CD4-positive, alpha-beta T cell treated with Interleukin-4 for 4 hours (primary cell): ENCODE measurements at regions not wholly inside any gene's neighbourhood (a gene's known extent, or its start where the extent isn't known, plus 50 kb on each side); places are given as distances from the start of the nearest gene placed in this dataset.
"Not testable (repeated sequence)": the region's sequence is repeated elsewhere in the genome, so short reads cannot be mapped to it uniquely, and the experiment has no call there.

Experiments used
- DNase-seq: peaks from one replicate; pipeline ENCODE4 v3.0.0-alpha.2; 2020

DNA sequence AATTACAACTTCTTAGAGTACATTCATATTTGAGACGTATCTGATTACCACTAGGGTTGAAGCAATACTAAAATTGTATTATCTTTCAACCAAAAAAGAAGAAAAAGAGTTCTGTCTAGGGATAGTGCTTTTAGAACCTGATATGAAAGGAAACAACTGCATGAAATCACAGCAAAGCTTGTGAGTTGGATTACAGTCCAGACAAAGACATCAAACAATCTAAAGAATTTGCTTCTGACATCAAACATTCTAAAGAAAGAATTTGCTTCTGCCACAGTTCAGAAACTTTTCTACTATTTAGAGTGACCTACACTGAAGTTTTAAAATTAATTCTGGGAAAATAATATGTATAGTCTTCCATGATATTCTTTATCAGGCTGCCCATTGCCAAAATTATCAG is 1141.1 kb upstream of the ACO1 start:
- no peak for DNase-seq

DNA sequence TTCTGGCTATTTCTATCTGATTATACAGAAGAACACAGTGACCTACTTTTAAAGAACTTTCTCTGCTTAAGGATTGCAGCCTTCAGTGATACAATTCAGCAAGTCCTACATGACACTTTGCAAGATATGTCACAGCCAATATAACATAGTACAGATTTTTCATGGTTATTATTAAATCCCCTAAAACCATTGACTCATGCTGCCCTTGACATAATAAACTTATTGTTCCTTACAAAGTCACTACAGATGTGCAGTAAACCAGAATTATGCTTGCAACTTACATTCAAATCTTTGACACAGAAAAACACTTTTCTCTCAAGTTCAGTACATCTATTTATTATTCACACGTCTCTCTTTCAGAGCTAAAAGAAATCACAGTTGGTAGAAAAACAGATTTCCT is 1136.3 kb upstream of the ACO1 start:
- DNase-seq = no peak

DNA sequence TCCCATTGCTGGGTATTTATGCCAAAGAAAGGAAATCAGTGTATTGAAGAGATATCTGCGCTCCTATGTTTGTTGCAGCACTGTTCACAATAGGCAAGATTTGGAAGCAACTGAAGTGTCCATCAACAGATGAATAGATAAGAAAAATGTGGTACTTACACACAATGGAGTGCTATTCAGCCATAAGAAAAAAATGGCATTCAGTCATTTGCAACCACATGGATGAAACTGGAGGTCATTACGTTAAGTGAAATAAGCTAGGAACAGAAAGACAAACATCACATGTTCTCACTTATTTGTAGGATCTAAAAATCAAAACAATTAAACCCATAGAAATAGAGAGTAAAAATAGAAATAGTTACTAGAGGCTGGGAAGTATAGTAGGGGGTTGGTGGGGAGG is 1133.1 kb upstream of the ACO1 start:
- no peak for DNase-seq

DNA sequence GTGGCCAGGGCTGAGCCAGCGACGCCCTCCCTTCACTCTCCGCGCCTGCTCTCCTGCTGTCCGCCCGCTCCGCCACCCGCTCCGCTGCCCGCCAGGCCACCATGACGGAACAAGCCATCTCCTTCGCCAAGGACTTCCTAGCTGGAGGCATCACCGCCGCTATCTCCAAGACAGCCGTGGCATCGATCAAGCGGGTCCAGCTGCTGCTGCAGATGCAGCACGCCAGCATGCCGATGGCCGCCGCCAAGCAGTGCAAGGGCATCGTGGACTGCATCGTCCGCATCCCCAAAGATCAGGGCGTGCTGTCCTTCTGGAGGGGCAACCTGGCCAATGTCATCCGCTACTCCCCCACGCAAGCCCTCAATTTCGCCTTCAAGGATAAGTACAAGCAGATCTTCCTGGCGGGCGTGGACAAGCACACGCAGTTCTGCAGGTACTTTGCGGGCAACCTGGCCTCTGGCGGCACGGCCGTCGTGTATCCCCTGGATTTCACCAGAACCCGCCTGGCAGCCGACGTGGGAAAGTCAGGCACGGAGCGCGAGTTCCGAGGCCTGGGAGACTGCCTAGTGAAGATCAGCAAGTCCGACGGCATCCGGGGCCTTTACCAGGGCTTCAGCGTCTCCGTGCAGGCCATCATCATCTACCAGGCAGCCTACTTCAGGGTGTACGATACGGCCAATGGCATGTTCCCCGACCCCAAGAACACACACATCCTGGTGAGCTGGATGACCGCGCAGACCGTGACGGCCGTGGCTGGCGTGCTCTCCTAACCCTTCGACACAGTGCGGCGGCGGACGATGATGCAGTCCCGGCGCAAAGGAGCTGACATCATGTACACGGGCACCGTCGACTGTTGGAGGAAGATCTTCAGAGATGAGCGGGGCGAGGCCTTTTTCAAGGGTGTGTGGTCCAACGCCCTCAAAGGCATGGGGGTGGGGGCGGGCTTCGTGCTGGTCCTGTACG is 1130.4 kb upstream of the ACO1 start:
- DNase-seq = no peak

DNA sequence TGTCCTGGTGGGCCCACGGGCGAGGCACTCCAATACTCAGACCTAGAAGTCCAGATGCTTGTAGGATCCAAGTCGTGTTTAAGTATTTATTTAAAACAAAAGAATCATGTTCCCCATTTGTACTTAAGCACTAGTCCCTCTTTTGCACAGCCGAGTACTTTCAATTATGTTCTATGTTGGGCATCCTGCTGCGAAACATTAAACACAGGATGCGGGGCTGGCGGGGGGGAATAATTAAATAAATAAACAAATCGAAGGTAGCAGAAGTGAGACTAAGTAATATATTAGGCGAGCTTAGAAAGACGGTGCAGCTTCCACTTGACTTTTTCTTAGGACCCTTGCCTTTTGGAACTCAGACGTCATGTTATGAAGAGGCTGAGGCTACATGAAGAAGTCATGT is 1129.2 kb upstream of the ACO1 start:
- no peak for DNase-seq

DNA sequence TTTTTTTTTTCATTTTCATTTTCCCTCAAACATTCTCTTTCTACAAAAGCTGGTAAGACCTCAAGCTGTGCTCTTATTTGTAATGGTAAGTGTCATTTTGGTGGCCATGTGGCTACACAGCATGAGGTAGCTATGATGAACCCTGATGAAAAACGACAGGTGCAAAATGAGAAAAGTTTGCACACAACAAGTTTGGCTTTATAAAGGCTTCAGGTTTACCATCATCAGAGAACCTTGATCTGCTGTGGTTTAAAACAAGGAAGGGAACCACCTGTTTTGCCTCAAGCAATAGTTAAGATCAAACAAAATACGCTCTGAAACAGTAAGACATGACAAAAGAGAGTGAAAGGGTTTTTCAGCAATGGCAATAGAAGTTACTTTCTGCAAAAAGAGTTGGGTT is 1124.6 kb upstream of the ACO1 start:
- peak; percentile 45 for DNase-seq

DNA sequence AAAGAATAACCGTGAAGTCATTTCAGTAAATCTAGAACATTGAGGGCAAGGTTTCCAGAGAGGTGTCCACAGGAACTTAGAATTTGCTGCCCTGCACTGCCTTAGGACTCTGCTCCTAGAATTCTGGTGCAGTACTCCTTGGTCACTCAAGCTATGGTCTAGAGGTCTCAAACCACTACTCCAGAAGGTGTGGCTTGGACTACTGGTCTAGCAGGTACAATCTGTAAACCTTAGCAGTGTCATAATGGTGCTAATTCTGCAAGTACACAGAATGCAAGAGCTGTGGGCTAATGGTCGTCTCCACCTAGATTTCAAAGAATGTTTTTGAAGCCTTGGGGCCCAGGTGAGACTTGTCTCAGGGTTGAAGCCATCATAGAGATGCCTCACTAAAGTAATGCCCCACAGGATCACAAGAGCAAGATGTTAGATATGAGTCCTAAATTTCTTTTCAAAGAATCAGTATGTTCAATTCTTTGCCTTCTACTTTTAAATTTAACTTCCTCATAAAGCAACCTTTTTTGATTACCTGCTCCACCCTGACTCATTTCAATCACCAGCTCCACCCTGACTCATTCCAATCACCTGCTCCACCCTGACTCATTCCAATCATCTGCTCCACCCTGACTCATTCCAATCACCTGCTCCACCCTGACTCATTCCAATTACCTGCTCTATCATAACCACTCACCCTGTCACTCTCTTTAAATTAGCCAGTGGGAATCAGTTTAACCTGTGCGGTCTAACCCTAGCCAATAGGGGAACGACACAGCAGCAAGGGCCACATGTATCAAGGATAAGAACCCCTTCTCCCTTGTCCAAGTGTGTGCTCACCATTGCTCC is 1111.8 kb upstream of the ACO1 start:
- DNase-seq = peak; percentile 13

DNA sequence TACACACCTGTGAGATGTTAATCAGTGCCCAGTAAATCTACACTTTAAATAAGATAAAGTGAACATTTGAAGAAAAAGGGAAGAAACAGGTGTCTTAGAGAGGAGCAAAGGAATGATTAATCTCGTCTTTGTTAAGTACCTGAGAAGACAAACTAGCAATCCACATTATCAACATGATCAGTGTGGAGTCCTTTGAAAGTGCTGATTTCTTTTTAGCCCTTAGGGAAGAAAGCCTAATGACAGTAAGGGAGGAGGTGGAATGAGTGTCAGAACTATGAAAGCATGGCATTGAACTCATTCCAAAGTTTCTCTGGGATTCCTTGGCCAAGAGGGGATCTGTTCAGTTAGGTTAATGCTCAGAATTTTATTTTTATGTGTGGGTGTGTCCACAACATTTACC is 1109.0 kb upstream of the ACO1 start:
- no peak for DNase-seq

DNA sequence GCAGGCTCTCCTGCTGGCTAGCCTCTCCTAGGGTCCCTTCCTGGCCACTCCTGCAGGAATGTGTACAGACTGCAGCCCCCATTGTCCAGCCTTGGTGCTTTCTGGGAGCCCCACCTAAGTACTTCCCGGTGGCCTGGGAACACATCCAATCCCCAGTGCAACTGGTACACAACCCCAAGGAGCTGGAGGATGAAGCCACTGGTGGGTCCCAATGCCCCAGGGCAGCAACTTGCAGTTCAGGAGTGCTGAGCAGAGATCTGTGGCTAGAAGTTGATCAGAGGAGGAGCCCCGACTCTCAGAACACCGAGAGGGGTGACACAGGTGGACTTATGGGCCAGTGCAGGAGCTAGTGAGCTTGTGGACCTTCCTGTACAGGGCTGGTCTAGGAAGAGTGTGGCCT is 1093.7 kb upstream of the ACO1 start:
- DNase-seq = no peak

DNA sequence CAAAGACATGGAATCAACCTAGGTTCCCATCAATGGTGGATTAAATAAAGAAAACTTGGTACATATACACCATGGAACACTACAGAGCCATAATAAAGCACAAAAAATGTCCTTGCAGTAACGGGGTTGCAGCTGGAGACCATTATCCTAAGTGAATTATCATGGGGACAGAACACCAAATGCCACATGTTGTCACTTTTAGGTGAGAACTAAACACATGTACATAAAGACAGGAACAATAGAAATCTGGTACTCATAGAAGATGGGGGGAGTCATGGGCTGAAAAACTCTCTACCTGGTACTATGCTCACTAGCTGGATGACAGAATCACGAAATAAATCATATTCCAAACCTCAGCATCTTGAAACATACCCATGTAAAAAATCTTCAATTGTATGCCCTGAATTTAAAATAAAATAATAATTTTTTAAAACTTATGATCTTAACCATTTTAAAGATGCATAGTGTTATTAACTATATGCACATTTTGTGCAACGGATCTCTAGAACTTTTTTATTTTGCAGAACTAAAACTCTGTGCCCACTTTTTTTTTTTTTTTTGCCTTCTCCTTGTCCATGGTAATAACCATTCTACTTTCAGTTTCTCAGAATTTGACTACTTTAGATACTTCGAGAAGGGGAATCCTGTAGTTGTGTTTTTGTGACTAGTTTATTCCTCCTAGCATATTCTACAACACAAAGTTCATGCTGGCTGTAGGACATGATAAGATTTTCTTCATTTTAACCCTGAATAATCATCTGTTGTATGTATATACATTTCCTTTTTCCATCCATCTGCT is 1081.6 kb upstream of the ACO1 start:
- DNase-seq = no peak

DNA sequence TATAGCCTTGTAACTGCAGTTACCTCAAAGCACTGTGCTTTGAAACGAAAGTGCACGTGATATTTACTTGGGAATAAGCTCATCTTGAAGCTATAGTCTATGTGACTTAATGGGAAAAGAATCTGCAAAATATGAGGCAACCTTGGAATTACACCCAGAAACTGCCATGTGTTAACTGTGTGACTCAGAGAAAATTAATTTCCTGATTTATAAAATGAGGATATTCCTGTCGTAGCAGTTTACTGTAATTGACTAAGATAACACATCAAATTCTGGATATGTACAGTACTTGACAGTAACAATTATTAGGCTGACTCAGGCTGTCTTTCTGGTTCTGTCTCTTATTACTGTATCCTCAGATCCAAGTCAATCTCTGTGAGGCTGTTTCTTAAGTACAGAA is 1079.9 kb upstream of the ACO1 start:
- DNase-seq = no peak

DNA sequence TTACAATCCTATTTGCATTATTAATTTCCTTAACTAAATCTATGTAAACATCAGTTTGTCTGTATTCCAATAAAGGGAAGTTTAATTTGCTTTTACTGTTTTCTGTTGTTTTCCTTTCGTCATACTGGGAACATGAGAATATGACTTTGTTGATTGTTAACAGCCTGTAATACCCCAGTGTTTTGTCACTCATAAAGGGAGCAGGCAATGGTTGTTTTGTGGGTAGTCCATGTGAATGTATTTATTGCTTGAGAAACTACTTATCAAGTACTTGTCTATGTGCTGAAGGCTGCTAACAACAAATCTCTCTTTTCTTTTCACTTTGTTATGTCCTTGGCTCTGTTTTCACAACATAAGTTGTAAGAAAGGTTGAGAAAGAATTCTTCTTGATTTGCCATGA is 1070.2 kb upstream of the ACO1 start:
- no peak for DNase-seq

DNA sequence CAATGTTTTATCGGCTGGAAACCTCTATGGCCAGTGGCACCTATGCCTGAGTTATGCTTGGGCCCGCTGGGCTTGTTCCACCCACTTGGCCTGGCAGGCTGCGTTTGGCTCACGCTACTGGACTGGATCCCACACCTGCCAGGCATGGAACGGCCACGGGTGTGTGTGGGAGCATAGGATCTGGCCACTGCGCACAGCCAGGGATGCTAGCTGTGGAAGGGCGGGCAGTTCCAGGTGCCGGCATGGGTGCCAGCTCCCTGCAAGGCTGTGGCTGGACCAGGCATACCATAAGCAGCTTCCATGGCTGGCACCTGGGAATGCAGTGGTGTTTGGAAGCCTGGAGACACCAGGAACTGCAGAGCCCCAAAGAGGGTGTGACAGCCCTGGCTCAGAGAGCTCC is 1063.9 kb upstream of the ACO1 start:
- DNase-seq = no peak

DNA sequence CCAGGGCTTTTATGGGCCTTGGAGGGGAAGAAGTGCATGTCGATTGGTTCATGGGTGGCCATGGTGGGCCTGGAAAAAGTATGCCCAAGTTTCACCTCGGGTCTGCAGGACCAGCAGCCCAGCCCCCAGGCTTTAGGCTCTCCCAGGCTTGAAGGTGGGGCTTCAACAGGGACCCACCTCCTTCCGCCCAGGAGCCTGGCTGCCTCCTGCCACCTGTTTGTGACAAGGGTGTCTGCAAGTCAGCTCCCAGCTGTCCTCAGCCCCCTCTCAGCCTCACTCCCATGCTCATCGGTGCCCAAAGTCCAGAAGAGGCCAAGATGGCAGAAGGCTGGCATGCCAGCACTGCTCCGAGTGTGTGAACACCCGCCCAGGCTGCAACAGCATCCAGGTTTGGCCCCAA is 1063.2 kb upstream of the ACO1 start:
- no peak for DNase-seq

DNA sequence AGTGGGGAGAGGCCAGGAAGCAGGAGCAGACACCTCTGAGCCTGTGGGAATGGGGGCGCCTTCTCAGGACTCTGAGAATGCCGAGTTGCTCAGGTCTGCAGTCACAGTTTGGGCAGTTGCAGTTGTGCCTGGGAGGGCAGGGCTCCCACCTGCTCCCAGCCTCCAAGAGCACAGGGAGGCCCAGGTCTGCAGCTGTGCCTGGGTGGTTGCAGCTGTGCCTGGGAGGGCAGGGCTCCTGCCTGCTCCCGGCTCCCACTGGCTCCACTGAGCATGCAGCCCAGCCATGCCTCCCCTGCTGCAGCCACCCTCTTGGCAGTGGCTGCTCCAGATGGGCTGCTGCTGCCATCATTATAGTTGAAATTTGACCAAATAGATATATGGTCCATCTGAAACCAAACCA is 1062.8 kb upstream of the ACO1 start:
- no peak for DNase-seq

DNA sequence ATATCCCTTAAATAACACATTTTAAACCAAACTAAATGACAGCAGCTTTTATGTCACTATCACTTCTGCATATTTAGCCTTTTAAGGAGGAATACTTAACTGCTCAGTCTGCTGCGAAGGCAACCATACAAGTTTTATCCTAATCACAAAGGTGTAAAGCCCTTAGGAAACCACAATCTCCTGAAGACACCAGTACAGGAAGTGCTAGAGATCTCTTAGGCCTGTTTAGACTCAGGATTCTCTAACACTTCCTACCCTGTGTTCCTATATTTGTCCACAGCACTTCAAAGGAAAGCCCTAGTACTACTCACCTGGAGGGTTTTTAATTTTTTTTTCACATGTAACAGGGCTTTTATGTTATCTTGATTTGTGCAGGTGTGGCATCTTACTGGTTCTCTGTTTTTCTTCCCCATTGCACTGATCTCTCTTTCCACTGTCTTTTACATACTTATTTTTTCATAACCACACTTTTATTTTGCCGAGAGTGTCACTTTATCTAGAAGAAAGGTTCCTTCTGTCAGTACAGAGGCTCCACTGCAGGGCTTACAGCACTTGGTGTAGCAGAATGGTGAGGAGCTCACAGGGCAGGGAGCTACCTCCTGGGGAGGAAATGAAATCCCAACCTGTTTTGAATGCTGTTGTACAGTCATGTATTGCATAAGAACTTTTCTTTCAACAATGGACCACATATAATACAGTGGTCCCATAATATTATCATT is 1060.6 kb upstream of the ACO1 start:
- peak; percentile 35 for DNase-seq

DNA sequence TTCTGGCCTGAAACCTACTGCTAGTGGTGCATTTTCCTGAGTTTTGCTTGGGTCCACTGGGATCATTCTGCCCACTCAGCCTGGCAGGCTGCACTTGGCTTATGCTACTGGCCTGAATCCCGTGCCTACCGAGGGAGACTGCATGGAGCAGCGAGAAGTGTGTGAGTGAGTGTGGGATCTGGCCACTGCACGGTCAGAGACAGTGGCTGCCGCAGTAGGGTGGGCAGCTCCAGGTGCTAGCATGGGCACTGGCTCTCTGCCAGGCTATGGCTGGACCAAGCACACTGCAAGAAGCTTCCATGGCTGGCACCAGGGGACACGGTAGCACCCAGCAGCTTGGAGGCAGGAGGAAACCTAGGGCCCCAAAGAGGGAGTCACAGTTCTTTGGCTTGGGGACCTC is 1058.7 kb upstream of the ACO1 start:
- no peak for DNase-seq

DNA sequence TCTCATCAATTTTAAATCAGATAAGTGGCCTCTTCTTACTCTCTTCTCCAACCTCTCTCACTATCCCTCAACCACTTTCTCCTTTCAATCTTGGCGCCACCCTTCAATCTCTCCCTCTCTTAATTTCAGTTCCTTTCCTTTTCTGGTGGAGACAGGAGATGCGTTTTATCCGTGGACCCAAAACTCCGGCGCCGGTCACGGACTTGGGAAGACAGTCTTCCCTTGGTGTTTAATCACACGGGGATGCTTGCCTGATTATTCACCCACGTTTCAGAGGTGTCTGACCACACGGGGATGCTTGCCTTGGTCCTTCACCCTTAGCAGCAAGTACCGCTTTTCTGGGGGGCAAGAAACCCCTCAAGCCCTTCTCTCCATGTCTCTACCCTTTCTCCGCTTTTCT is 1057.6 kb upstream of the ACO1 start:
- not testable (repeated sequence) for DNase-seq

DNA sequence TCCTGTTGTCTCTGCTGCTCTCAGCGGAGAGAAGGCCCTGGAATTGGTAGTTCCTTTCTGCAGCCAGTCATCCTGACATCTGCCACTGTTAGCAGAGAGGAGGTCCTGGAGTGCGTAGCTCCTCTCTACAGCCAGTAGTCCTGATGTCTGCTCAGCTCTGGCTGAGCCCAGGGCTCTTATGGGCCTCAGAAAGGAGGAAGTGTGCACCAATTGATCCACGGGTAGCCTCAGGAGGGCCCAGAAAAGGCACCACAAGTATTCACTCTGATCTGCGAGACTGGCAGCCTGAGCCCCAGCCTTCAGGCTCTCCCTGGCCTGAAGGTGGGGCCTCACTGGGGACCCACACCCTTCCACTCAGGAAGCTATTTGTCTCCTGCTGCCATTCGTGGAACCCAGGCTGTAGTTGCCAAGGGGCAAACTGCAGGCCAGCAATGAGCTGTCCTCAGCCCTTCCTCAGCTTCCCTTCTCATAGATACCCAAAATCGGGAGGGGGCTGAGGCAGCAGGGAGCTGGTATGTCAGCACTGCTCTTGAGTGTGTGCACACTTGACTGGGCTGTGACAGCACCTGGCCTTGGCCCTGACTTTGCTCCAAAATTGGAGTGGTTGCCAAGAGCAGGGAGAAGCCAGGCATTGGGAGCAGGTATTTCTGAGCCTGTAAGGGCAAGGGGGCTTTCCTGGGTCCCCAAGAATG is 1049.5 kb upstream of the ACO1 start:
- DNase-seq = no peak

DNA sequence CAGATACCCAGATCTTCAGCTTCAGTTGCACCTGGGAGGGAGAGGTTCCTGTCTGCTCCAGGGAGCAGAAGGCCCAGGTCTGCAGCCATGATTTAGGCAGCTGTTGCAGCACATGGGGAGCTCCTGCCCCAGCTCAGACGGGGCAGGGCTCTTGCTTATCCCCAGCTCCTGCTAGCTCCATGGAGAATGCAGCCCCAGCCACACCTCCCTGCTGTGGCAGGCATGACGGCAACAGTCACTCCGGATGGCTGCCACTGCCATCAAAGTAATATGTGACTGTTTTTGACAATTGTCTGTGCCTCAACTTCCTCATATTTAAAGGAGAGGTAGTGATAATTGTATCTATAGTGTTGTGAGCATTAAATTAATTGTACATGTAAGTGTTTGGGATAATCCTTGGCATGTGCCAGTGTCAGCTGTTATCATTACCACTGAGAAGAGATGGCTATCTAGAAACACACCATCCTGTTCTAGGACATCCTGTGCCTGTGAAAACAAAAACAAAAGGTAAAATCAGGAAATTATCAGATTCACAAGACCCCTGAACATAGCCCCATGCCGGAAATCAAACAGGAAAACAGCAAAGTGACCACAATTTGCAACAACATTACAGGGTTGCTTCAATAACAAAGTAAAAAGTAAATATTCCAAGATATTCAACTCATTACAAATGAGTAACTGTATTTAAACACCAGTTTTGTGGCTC is 1048.8 kb upstream of the ACO1 start:
- DNase-seq = peak; percentile 30

DNA sequence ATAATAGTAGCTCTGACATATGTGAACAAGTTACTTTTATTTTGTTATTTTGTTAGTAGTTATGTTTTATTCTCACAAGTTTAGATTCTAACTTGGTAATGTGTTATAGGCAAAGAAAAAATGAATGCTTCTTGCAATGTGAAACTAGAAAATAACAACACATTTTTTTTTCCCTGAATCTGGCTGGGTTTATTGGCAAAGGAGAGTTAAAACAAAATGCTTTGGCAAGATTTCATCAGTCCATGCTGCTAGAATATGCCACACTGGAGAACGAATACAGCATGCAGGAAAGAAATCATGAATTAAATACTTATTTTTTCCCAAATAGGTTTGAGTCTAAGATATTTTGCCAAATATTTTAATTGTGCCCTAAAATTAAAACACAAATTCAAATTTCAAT is 1048.1 kb upstream of the ACO1 start:
- no peak for DNase-seq
